Eye (tissue), 1 donor: ENCODE measurements at regions not wholly inside any gene's neighbourhood (a gene's known extent, or its start where the extent isn't known, plus 50 kb on each side); places are given as distances from the start of the nearest gene placed in this dataset.
A peak's percentile ranks its signal among the peaks of the same experiment; 100 is the strongest.
"Not testable (repeated sequence)": the region's sequence is repeated elsewhere in the genome, so short reads cannot be mapped to it uniquely, and the experiment has no call there.

ENCODE experiments used
- DNase-seq: peaks from one replicate; pipeline ENCODE4 v3.0.0-alpha.2; 2015

DNA sequence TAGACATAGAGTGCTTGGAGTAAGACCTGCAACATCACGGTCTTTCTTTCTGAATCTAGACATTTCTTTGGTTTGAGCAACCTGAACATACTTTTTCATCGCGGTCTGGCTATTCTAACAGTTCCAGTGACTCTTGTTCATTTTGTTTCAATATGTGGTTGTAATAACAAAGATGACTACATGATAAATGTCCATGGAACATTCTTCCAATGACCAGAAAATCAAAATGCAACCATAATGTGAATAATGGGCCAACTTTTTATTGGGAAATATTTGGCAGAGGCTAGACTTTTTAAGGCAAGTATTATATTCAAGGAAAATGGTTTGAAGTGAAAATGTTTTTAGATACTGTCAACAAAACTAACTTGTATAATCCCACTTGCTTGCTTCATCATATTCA, 282.5 kb downstream of the INHBA start:
- DNase-seq: no peak

DNA sequence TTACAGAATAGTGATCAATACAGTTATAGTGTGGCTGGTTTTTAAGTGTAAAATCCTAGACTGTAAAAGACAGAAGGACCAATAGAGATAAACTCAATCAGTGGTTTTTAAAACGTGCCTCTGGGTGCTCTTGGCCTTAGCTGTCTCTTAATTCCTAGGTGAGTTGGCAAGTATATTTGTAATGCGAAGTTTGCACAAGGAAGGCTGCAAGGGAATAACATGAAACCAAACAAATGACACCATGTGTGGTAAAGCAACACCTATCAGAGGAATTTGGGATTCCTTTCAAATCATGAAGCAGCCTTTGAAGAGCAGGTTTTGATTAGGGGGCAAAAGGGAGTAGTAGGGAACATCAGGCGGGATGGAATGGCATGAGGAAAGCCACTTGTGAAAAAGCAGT, 284.6 kb downstream of the INHBA start:
- no peak for DNase-seq

DNA sequence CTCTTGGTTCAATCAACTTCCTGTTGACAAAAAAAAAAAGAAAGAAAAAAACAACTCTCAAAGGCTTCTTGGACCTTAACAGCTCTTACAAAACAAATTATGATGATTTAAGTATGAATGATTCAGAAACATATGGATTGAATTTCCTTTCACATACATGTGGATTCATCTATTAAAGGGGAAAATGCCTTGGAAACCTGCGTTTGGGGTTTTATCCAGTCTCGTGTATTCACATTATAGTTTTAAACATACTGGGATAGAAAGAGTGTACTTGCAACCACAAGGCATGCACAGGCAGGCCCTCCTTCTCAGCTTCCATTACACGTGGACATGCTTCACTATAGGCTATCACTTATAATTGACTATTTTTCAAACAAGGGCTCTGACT, 286.7 kb downstream of the INHBA start:
- peak; percentile 28 for DNase-seq

DNA sequence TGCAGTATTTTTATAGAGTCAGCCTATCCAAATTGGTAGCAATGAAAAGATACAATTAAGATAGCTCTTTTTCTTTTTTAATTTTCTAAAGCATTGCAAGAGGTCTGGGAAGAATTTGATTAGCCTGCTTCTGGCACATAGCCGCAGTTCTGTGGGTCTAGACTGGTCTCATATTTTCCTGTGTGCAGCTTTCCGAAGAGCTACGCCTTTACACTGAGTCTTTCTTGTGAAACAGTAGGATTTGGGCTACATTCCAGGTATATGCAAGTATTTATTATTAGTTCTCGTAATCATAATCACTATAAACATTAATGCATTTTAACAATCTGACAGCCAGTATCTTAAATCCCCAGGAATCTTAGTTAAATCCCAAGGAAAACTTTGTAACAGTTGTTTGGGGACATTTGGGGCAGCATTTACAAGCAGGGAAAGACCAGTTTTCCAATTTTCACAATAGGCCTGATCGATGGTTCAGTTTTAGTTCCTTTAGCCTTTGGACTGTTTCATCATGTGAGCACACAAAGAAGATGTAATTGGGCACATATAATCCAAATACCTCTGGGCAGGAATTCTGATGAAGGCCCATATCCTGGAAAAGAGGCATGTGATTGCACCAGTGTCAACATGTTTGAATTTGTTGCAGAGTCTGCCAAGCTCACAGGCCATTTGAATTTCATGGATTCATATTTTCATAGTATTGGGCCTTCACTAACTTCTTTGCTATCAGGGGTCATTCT, 287.3 kb downstream of the INHBA start:
- peak; percentile 28 for DNase-seq

DNA sequence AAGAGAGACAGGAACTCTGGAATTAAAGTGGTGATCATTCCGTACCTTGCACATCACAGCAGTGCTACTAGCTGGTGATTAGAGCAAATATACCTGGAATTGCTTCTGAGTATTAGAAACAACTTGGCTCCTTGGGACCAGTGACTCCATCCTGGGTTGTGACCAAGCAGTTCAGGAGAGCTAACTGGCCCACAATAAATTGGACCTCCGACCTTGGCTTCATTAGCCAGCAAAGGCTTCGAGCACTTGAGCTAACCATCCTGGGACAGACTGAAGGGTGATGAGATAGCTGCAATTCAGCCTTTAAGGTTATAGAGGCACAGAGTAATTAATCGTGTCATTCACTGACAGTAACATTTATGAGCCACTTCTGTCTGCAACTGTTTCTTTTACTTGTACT, 287.8 kb downstream of the INHBA start:
- DNase-seq: no peak

DNA sequence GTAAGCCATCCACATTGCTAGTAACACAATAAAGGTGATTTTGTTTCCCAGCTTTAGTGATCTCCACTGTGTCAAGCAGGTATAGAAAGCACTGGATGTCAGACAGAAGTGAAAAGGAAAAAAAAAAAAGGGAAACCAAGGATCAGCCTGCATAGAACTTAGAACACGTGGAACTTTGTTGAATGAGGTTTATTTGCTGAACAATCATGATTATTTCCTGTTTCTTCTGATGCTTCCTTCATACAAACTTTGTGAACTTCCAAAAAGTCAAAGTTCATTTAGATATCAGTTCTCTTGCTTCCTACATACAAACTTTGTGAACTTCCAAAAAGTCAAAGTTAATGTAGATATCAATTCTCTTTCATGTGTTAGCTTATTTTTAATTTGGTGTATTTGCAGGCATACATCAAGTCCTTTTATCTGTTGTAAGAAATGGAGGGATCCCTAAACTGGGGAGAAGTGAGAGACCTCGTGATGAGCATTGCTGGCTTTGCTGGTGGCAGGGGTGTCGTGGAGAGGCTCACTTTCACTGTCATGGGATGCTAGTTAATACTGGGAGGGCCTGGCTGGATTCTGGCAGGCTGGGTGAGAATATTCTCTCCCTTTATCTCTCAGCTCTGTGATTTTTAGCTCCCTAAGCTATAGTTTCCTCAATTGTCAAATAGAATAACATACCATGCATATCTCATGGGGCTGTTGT, 298.4 kb downstream of the INHBA start:
- no peak for DNase-seq

DNA sequence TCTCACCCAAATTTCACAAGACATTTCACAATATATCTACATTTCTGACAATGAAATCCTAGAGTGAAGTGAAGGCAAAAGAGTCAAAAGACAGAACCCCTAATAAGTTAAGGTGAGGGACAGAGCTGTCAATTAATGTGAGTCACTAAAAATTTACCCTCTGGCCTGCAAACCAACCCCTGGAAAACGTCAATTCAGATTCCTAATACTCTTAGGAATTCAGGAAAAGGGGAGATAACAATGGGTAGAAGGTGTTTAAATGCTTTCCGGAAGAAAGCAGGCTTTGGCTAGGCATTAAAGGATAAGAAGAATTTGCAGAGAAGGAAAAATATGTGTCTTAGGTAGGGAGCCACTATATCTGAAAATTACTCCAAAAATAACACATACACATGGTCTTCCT, 299.6 kb downstream of the INHBA start:
- DNase-seq: no peak

DNA sequence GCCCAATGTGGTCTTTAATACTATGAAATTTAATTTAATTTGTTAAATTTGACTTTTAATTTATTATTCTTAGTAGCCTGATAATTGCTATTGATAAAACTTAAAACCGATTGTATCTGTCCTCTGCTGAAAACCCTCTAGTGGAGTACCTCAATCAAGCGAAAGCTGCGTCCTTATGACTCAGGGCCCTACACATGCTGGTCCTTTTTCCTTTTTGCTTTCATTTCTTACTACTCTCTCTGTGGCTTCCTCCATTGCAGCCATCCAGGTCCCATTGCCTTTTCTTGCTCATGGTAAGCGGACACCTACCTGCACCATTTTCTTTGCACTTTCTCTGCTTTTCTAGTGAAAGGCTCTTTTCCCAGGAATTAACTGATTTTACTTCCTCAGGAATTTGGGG, 301.1 kb downstream of the INHBA start:
- no peak for DNase-seq

DNA sequence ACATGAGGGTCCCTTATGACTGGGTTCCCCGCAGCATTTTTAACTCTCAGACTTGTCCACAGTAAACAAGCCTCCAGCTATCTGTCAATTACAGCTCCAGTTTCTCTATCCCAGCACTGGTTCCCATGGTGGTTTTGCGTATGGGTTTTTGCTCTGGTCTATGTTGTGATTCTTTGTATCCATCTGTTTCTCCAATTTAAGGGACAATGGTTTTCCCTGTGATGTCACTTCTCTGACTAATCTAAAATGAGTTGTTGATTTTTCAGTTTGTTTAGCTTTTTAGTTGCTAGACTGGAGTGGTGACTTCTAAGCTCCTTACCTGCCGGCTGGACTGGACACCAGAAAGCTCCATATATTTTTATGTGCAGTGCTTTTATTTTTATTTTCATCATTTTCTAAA, 303.7 kb downstream of the INHBA start:
- no peak for DNase-seq

DNA sequence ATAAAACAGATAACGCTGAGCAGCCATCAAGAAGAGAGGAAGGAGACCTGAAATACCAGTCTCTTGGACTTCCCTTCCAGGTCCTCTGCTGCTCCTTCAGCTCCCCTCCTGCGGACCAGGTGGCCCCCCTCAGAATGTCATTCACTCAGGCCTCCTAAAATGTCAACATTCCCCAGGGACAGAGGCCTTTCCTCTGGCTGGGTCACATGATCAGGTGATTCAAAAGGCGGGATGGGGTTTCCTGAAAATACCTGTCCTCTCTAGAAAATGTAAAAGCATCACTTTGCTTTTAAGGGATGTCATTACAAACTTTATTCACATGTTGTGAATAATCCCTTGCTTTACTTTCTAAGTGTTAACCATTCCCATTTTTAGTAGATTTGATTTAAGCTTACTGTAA, 311.1 kb downstream of the INHBA start:
- DNase-seq: no peak

DNA sequence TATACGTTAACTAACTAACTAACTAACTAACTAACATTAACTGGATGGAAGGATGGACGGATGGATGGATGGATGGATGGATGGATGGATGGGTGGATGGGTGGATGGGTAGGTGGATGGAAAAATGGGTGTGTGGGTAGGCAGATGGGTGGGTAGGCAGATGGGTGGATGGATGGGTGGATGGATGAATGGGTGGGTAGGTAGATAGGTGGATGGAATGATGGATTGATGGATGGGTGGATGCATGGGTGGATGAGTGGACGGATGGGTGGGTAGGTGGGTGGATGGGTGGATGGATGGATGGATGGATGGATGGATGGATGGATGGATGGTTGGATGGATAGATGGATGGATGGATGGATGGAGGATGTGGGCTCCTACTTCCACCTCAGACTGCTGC, 314.0 kb downstream of the INHBA start:
- DNase-seq: not testable (repeated sequence)

DNA sequence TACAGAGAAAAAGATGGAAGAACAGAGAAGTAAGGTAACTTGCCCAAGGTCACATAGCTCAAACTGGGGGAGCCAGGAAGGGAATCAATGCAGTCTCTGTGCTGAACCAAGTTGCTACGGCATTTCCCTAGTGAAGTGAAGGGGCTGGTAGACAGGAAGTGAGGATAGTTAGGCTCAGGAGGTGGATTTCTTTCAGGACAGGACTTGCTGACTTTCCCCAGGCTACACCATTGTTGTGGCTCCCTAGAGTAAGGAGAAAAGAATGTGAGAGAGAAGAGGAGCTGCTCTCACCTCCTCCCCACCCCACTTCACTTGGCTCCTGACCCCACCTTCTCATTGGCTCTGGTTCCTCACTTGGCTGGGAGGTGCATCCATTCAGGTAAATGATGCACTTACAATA, 316.9 kb downstream of the INHBA start:
- DNase-seq: no peak

DNA sequence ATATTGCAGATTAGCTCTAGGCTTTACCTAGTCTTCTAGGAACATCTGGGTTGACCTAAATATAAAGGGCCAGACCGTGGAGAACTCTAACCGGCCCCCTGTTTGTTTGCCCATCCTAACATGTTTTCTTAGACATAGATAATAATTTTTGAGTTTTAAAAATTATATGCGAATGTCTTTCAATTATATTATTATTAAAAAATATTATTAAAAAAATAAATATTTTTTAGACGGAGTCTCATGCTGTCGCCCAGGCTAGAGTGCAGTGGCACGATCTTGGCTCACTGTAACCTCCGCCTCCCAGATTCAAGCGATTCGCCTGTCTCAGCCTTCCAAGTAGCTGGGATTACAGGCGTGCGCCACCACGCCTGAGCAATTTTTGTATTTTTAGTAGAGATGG, 318.5 kb downstream of the INHBA start:
- no peak for DNase-seq

DNA sequence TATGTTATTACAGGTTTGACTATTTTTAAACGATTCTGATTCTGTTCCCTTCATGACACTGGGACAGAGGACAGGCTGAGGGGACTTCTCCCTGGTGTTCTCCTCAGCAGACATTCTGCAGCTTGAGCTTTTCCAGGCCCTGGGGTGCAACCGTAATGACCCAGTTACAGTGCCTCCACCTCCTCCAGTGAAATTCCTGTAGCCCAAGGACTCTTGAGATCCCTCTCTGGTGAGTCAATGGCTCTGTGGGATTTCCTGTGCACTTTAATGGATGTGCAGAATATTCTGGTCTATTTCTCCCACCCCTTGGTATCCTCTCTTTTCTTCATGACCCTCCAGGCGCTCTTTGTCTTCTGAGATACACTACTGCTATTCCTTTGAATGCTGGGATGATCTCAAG, 319.3 kb downstream of the INHBA start:
- no peak for DNase-seq

DNA sequence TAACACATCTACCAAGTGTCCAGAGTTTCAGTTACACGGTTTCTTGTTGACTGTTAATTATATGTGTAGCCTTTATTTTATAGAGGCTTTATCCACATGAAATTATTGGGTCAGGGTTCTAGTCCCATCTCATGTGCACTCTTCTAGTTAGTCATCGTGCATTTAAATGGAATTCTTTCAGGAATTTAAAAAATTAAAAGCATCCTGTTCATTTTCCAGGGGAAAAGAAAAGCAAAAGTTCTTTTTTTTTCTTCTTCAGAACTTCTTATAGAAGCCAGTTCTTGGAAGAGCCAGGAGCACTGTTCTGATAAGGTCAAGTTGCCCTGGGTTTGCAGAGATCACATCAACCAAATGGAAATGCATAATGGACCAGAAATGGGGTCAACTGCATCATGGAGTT, 324.7 kb downstream of the INHBA start:
- no peak for DNase-seq

DNA sequence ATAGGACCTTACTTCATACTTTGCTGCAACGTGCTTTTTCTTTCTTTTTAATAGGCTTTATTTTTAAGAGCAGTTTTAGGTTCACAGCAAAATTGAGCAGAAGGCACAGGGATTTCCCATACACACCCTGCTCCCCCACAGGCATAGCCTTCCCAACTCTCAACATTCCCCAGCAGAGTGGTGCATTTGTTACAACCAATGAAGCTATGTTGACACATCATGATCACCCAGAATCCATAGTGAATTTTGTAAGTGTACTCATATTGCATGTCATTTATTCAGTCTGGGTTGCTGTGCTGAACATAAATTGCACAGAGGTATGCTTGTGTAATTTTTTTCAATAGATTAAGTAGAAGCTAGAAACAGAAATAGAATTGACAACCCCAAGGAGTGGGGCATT, 327.3 kb downstream of the INHBA start:
- no peak for DNase-seq

DNA sequence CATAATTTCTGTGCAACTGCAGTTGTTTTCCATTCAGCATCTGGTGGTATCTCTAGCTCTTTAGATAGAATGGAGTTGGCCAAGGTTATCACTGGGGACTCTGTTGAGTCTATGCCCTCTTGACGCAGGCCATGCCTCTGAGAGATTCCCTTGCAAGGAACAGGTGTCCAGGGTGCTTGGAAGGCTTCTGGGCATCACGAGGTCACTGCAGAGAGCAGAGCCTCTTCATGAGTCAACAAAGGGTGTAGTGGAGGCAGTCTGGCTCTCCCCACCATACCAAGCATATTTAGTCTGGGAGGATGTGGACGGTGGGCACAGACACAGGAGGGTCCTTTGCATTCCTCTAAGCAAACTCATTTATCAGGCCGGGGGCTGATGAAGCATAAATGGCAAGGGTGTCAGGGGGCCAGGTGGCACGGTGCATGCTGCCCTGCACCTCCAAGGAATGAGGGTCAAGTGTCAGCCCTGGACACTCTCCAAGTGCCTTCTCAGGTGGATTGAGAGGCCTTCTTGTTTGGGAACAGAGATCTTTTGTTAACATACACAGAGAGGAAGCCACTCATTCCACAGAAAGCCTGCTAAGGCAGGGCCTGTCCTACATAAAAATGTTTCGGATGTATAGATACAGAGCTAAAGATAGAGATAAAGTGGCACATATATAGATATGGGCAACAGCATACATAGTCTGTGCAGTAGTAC, 328.6 kb downstream of the INHBA start:
- no peak for DNase-seq

DNA sequence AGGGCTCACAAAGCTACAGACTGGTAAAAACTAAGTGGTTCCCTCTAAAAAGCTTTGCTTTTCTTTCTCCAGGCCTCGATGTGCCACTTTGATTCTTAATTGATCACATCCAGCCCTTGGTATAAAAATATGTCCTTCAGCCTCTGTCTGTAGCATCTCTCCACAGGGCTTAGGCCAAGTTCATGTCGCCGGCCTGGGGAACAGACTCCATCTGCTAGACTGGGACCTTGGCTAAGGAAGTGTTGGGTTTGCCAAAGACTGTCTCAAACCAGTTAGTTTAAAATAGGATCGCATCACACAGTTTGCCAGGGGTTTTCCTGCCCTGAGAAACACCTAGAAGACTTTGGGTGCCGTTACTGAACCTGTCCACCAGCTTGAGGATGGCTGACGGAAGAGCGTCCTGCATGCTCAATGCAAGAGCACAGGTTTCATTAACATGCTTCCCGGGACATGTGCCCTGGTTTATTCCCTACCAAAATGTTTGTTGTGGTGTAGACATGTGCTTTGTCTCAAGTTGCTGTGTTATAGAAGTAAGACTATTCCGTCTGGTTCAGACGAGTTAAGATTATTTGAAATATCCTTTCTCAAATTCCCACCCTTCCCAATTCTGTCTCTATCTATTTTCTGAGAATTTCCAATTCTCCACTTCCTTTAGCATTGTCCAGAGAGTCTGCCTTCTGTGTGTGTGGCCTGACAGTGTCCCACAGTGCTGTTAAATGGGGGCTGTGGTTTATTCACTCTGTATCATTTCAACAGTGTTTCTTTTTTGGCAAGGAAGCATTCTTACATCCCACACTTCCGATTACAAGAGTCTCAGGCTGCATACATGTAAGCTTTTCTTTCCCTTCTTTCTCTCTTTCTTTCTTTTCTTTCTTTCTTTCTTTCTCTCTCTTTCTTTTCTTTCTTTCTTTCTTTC, 334.7 kb downstream of the INHBA start:
- DNase-seq: no peak

DNA sequence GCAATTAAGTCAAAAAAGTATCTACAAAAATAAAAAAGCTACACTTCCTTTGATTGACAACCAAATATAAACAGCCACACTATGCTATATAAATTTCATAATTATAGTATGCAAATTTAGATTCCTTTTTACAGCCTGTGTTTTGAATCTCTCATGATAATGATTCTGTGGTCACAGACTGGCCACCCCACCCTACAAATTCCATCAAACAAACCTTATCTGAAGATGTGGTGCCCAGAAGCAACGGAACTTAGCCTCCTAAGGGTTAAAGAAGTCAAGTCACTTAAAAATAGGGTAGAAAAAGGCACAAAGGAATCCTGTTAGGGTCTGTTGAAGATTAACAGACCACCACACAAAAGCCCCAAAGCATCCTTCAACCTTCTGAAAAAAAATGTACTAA, 351.8 kb downstream of the INHBA start:
- no peak for DNase-seq

DNA sequence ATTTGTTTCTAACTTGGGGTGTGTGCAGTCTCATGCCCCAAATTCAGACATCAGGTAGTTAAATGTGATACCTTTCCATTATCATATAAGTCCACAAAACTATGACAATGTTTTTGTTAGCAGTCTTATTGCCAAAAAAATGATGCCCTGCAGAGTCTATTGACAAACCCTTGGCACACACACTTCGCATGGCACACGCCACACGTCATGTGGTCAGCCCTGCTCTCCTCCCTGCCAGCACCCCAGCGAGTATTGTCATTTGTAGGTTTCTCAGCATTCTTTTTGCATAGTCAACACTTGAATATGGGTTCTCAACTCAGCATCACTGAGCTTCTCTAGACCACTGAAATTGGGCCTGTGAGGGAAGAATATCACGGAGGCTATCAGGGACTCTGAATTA, 356.0 kb downstream of the INHBA start:
- no peak for DNase-seq

DNA sequence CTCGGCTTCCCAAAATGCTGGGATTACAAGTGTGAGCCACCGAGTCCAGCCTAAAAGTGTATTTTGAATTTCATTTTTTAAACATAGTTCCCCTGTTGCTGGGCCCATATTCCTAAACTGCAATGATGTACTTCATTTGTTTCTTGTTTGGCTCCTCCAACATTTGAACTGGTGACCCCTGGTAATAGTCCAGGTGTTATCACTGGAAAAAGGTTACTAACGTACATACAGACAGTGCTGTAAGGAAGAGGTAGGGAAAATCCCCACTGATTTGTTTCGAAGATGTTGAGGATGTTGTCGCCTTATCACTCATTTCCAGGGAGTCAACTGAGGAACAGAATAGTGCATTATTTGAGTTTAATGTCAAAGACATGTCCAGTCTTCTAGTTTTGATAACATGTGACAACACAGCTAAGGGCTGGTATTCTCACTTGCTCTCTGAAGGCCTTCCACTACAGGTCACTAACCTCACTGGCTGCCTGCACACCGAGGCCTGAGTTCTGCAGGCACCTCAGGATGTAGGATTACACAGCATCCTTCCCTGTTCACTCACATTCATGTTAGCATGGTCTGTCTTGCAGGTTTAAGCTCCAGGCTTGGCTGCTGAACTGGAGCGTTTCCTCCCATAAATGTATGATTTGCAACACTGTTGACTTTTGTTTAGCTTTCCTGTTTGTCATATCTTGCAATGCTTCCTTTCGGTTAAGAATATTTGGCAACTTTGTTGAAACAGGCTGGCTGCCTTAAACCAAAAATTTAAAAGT, 362.8 kb downstream of the INHBA start:
- no peak for DNase-seq

DNA sequence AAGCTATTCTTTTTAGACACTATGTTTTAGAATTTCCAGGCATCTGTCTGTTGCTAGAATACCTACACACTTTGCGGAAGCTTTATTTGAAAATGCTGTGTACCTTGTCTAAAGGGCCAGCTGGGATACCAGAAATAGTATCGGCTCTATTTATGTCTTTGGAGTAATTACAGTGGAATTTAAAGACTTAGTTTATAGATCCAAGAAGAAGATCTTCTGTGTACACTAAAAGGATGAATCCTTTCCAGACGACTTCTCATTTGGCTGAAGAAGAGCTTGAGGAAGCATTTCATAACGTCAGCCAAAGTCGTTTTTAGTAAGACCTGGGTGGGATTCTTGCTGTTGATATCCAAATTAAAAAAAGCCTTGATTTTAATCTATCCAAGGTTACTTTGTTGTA, 365.9 kb downstream of the INHBA start:
- no peak for DNase-seq
